GM18520 (cell line): ENCODE measurements at regions not wholly inside any gene's neighbourhood (a gene's known extent, or its start where the extent isn't known, plus 50 kb on each side); places are given as distances from the start of the nearest gene placed in this dataset.
"Not testable (repeated sequence)": the region's sequence is repeated elsewhere in the genome, so short reads cannot be mapped to it uniquely, and the experiment has no call there.

Experiments
- ATAC-seq: cut with Tn5 transposase; IDR thresholded peaks from one replicate; pipeline ENCODE4 v1.9.1; 2021; ENCODE audit not compliant: unreplicated experiment

DNA sequence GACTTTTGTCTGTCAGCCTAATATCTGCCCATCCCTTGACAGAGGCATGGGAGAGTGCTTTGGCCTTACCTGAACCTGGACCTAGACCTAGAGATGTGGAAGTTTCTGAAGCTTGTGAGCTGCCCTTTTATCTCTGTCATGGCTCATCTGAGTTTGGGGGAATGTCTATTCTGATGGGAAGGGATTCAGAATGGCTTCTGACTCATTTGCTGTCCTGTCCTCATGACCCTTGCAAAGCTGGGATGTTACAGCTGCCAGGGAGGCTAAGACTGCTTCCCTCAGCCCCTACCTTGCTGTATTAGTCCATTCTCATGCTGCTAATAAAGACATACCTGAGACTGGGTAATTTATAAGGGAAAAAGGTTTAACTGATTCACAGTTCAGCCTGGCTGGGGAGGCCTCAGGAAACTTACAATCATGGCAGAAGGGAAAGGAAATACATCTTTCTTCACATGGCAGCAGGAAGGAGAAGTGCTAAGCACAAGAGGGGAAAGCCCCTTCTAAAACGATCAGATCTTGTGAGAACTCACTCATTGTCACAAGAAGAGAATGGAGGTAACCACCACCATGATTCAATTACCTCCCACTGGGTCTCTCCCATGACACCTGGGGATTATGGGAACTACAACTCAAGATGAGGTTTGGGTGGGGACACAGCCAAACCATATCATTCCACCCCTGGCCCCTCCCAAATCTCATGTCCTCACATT, 252.2 kb downstream of the ERMARD start:
- ATAC-seq = no peak

DNA sequence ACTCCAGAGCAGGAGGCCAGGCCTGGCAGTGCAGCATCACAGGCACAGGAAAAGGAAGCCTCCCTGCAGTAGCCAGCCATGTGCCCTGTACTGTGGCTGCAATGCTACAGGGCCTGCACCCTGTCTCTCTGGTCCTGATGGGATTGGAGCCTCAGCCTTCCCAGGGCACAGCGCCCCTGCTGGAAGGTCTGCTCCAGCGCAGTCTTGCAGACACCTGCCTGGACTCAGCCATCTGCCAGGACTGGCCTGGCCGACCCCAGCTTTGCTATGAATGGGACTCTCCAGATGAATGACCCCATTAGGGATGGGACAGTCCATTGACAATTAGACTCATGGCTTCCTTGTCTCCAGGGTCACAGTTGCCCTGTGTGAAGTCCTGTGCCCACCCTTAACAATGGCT, 251.6 kb downstream of the ERMARD start:
- no peak for ATAC-seq

DNA sequence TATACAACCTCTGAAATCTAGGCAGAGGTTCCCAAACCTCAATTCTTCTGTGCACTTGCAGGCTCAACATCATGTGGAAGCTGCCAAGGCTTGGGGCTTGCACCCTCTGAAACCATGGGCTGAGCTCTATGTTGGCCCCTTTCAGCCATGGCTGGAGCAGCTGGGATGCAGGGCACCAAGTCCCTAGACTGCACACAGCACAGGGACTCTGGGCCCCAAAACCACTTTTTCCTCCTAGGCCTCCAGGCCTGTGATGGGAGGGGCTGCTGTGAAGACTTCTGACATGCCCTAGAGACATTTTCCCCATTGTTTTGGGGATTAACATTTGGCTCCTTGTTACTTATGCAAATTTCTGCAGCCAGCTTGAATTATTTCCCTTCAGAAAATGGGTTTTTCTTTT, 250.4 kb downstream of the ERMARD start:
- not testable (repeated sequence) for ATAC-seq

DNA sequence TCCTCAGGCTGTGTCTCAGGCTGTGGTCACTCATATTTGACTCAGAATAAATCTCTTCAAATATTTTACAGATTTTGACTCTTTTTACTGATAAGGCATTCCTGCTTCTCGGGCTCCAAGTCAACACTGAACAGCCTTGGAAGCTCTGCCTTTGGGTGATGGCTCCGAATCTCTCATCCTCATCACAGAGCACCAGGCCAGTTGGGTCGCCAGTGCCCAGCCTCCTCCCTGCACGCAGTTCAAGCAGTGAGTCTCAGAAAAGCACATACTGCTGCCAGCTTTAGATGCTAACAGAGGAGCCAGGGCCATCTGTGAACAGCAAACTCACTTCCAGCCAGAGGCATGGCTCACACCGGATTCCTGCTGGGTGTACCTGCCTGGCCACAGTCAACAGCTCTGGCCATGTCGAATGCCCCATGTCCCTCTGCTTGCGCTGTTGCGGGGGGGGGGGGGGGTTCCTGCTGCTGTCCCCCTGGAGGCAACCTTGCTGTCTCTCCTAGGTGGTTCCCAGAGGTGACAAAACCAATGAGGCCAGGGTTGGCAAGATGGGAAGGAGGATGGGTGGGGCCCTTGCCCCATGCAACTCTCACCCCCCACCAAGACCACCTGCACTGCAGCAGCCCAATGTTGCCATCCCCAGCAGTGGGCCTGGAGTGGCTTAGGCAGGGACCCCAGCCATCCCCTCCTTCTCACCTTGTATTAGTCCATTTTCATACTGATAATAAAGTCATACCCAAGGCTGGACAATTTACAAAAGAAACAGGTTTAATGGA, 248.8 kb downstream of the ERMARD start:
- no peak for ATAC-seq

DNA sequence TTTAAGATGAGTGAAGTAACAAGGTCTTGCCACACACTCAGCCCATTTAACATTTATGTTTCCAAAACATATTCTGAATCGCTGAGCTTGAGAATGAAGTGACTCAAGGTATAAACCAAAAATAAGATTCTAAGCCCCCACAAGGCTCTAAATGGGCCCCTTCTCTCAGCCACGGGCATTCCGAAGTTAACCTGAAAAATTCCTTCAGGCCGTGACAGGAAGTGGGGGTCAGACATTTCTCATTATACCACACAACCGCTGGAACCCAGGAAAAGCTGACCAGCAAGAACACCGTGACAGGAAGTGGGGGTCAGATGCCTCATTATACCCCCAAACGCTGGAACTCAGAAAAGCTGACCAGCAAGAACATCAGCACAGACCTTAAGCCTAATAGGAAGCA, 247.9 kb downstream of the ERMARD start:
- no peak for ATAC-seq

DNA sequence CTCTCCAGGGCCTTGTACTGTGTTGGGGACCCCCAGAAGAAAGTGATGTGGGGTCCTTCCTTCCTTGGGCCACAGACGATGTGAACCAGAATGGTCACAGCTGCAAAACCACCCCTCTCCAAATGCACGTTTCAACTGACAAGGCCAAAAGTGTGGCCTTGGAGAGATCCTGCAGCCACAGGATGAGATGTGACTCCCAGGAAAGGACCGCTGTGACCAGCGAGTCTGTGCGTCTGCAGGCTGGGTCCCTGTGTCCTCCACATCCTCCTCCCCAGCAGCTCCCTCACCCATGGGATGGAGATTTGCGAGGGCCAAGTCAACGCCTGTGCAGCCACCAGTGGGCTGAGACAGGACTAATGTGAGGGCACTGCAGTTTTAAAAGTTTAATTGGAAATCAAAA, 247.0 kb downstream of the ERMARD start:
- no peak for ATAC-seq

DNA sequence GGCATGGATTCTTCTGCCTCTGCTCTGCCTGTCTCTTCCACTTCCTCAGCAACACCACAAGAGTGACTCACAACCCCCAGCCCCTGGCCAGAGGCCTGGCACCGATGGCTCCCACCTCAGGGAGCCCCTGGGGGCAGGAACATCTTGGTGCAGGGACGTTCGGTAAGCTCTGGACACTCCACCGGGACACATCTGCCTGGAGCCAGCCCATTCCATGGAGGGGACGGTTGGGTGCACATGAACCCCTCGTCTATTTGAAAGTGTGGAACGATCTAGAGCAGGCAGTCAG, 246.5 kb downstream of the ERMARD start:
- no peak for ATAC-seq

DNA sequence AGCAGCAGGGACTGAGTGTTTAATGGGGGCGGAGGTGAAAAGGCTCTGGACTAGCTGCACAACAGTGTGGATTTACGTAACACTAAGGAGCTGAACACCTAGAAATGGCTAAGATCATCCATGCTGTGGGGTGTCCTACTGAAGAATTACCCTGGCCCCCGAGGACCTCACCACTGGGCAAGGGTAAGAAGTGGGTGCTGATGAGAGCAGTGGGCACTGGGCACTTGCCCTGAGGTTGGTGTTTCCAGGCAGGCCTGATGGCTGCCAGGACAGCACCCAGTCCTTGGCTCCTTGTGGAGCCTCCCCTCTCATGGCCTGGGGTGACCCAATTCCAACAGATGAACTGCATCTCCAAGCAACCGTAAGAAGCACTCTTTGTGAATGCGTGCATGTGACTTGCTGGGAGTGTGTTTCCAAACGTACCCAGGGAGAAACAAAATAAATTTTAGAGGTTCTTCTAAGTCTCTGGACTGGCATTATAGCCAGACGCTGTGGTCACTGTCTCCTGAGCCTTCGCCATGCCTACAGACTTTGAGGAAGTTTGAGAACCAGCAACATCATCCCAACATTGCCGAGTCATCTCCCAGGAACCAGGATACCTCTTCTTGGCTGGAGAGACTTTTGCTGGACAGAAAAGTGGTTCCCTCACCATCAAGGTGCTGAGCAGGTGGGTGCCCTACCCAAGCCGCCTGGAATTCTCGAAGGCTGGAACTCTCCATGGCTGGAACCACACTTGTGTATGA, 245.9 kb downstream of the ERMARD start:
- ATAC-seq = no peak

DNA sequence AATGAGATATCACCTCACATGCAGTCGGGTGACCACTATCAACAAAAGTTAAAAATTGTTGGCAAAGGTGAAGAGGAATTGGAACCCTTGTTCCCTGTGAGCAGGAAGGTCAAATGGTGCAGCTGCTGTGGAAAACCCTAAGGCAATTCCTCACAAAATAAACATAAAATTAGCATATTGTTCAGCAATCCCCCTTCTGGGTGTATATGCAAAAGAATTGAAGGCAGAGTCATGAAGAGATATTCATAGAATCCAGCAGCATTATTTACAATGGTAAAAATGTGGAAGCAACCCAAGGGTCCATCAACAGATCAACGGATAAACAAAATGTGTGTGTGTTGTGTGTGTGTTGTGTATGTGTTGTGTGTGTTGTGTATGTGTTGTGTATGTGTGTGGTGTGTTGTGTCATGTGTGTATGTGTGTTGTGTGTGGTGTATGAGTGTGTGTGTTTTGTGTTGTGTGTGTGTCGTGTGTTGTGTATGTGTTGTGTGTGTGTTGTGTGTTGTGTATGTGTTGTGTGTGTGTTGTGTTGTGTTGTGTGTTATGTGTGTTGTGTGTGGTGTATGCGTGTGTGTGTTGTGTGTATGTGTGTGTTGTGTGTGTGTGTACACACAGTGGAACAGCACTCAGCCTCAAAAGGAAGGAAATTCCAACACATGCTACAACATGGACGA, 245.1 kb downstream of the ERMARD start:
- no peak for ATAC-seq

DNA sequence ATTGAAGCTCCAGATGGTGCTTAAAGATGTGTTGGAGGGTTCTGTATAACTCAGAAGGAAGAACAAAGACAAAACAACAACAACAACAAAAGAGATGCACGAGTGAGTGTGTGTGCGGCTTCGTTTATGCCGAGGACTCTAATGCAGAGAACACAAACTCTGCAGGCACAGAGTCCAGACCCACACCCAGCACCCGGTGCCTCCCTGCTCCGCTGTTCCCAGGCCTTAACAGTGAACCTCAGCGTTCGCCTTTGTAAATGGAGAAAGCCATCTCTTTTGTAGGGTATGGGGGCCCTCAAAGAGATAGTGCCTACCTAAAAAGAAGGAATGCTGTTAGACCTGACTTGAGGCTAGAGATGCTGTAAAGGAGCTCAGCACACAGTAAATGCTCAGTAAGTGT, 243.3 kb downstream of the ERMARD start:
- no peak for ATAC-seq

DNA sequence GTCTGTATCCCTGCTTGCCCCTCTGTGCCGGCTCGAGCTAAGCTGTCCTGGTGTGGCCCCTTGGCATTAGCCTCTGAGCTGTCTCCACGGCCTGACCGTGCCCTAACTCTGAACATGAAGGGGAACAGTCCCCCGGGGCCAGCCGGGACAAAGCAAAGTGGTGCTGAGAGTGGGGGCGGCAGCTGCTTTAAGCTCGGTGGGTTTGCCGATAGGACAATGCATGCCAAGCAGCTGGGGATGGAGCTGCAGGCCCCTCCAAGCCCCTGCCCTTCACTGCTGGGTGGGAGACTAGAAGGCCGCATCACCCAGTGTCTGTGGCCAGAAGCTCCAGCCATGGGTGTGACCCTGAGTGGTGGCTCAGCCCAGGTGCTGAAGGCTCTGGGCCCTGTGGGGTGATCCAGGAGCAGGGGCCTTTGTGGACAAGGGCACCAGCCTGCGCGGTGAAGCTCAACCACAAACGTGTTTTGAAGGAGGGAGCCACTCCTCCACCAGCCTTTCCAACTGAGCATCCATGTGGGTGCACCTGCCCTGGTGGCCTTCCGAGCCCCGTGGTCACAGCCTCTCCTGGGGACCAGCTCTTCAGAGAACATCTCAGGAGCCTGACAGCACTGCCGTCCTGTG, 242.5 kb downstream of the ERMARD start:
- ATAC-seq = no peak

DNA sequence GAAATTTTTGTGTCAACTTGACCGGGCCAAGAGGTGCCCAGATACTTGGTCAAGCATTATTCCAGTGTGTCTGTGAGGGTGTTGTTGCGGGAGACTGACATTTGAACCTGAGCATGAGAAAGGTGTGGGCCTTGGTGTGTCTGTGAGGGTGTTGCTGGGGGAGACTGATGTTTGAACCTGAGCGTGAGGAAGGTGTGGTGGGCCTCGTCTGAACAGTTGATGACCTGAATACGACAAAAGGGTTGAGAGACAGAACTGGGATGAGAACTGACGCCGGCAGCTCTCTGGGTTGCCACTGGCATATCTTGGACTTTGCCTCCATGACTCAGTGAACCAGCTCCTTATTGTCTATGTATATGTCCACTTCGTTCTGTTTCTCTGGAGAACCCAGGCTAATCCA, 240.5 kb downstream of the ERMARD start:
- no peak for ATAC-seq

DNA sequence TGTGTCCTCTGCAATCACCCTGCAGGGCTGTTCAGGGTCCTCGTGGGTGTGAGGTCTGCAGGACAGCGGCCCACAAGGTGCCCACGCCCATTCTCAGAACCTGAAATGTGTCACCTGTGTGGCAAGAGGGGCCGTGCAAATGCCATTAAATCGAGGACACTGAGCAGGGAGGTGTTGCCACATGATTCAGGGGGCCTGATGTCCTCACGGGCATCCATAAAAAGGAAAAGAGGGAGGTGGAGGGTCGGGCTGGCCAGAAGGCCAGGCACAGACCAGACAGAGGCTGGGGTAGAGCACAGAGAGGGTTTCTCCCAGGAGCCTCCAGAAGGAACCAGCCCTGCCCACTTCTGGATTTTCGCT, 239.6 kb downstream of the ERMARD start:
- no peak for ATAC-seq

DNA sequence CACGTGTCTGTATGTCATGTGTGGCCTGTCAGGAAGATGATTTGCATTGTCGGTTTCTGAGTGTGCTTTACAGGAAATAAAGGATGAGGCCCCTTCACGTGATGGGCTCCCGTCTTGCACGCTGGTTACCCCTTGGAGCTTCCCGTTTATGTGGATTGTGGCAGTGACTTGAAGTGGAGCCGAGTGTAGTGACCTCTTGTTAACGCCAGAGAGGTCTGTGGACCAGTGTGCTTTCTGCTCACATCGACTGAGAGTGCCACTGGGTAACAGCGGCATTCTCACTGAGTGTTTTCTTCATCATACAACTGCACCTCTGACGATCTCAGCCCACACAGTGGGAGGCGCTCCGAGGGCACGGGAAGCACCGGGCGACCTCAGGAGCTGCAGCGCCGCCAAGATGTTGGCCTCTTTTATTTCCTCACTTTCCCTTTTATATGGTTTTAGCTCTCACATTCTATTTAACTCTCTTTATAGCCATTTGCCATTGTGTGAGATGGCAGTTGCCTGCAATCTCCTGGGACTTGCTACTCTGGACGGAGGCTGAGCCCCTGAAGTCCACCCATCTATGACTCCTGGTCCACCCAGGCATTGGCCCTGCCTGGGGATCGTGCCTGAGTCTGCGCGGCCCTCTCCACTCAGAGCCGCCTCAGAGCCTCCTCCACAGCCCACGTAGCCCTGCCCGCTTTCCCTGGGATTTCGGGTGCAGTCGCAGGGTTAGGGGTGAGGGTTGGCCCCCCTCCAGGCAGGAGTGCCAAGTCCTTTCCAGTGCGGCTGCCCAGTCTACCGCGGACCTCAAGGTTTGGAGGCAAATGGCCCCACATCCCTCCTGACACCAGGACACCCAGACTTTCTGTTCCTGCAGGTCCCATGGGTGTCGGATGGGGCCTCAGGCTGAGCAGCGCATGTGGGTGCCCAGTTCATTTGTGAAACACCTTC, 238.9 kb downstream of the ERMARD start:
- ATAC-seq = no peak

DNA sequence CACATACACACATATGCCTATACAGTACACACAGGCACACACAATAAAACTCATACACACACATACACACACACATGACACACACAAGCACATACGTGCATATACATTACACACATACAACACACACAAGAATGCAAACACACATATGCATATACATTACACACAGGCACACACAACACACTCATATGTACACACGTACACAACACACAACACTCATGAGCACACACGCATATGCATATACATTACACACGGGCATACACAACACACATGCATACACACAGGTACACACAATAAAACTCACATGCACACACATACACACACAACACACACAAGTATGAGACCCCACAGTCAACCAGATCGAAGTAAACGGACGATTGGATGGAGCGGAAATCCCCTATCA, 238.2 kb downstream of the ERMARD start:
- ATAC-seq = no peak

DNA sequence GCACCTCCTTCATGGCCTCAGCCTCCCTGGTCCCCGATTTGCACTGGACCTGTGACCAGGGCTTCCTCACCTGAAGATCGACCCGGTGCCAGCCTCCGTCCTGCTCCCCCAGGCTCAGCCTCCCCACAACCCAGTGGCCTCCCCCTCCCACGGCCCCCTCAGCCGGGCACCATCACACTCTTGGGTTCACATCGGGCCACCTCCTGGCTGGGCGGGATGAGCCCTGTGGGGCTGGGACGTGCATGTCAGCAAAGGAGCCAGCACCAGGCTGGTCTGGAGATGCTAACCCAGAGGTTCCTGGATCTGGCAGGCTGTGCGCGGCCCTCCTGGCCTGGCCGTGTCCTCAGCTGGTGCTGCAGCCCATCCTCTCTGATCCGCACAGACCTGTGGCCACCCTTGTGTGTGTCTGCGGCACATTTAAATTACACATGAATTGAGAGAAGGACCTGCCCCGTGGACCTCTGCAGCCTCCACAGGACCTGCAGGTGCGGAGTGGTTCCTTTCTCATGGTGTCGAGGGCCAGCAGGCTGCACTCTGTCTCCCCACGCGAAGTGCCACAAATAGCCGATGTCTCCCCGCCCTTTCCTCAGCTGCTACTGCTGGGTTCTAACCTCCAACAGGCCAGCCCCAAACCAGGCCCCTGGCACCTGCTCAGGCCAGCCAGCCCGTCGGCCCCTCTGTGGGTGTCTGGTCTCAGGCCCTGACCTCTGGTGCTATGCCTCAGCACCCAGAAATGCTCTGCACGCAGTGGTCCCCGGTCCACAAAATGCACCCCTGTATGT, 237.5 kb downstream of the ERMARD start:
- no peak for ATAC-seq

DNA sequence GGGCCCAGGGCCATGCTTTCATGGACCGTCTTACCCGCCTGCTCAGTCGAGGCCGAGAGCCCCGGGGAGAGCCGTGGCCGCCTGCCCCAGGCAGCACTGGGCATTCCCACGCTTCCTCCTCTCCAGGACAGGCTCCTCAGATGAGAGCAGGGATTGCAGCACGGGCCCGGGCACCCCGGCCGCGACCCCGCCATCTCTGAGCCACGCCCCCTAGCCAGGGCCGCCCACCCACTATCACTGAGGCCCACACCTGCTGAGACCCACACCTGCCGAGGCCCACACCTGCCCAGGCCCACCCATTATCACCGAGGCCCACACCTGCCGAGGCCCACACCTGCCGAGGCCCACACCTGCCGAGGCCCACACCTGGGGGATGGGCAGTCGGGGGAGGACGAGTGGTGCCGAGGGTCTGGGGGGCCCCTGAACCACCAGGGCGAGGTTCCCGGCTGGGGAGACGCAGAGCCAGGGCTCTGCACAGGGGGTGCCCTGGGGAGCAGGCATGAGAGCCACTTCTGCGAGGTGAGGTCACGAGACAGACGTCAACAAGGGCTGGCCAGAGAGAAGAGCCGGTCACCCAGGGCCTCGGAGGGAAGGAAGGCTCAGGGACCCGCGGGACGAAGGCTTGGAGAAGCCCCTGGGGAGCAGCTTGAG, 235.6 kb downstream of the ERMARD start:
- ATAC-seq = no peak

DNA sequence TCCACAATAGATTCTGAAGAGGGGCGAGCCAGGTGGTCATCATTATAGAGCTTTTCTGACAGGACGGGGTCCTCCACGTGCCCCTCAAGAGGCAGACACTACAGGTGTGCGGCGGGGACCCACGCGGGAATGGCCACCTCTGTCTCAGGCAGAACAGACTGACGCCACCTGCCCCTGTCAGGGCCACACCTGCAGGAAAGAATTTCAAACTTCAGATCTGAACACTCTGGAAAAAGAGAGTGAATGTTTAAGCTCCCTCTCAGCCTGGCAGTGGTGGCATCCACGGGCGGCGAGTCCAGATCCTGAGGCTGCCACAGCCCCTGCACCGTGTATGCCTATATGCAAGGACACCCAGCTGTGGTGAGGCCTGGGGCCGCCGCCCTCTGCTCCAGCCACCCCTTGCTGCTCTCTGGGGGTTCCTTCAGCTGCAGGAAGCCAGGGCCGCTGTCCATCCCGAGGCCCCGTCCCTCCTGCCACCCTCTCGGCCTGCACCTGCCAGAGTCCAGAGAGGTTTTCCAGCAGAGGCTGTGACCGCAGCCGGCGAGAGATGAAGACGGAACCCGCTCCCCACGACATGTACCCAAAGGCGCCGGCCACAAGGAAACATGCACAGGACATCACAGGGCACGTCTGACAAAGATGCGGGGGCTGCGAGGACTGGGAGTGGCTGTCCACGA, 234.9 kb downstream of the ERMARD start:
- no peak for ATAC-seq
